Astrocyte (in vitro differentiated cells and primary cell): ENCODE measurements at regions not wholly inside any gene's neighbourhood (a gene's known extent, or its start where the extent isn't known, plus 50 kb on each side); places are given as distances from the start of the nearest gene placed in this dataset.

Experiments used
- CTCF ChIP-seq: IDR thresholded peaks from 2 replicates; pipeline ENCODE4 v1.5.1; 2011; ENCODE audit warnings: low read depth, mild to moderate bottlenecking, inconsistent platforms, low read length, moderate library complexity; ENCODE audit not compliant: insufficient read depth
- EZH2 ChIP-seq: IDR thresholded peaks from 2 replicates; pipeline ENCODE4 v1.6.1; 2012; ENCODE audit warnings: mild to moderate bottlenecking, low read length, inconsistent platforms; ENCODE audit not compliant: insufficient read depth

- TF ChIP-seq CTCF, result no peak
- no peak for TF ChIP-seq EZH2
These were observed 69.0 kb upstream of the AKAP12 start for GRCh38 chr6:151170622-151171246.
